Endothelial cell of umbilical vein (primary cell): ENCODE measurements at regions not wholly inside any gene's neighbourhood (a gene's known extent, or its start where the extent isn't known, plus 50 kb on each side); places are given as distances from the start of the nearest gene placed in this dataset.

Source experiments
- BruUV-seq: library from RNA; stranded (reverse); fragments of 400-500 nt; replicated peaks from 2 replicates; lab custom pipeline; 2021; lab: Mats Ljungman, UMichigan
- CTCF ChIA-PET: fragments of 300-600, 350-600 bp; sonication (Branson Sonifier 250); formaldehyde crosslinking; loops from one replicate; lab custom pipeline; 2021; ENCODE audit warnings: antibody characterized with exemption, inconsistent platforms; lab: Charles Lee
- POLR2A ChIA-PET: fragments of 300-600, 350-600 bp; sonication (Branson Sonifier 250); formaldehyde crosslinking; loops from one replicate; lab custom pipeline; 2021; ENCODE audit warnings: antibody characterized with exemption, inconsistent platforms; lab: Charles Lee
- DNase-seq: peaks from one replicate; pipeline ENCODE4 v3.0.0-alpha.2; 2011; ENCODE audit warnings: low read depth, low spot score
- FAIRE-seq: peaks from 2 replicates; lab custom pipeline; 2011; peaks lifted over from hg19 to GRCh38; lab: Jason Lieb, UNC
- H2AFZ ChIP-seq: 2 replicates; pipeline ENCODE4 v1.6.0; 2012; ENCODE audit warnings: low read depth, low read length, control low read depth, inconsistent platforms
- H3K27ac ChIP-seq: 2 replicates; pipeline ENCODE4 v1.5.1; 2011; ENCODE audit warnings: low read depth, mild to moderate bottlenecking, control low read depth, low read length, moderate library complexity; ENCODE audit not compliant: insufficient read depth
- H3K27me3 ChIP-seq, 2 experiments: 2 replicates each; pipeline versions ENCODE4 v1.6.0 to v1.6.1; 2011; ENCODE audit warnings: low read length in 2 of 2, mixed read lengths in 1 of 2; ENCODE audit not compliant: control insufficient read depth in 2 of 2, insufficient read depth in 2 of 2
- H3K36me3 ChIP-seq, 2 experiments: 2 replicates in 1 of 2; 3 replicates in 1 of 2; pipeline ENCODE4 v1.5.1; 2011; ENCODE audit warnings: low read length in 2 of 2, mild to moderate bottlenecking in 1 of 2, moderate library complexity in 1 of 2; ENCODE audit not compliant: control insufficient read depth in 2 of 2, insufficient read depth in 2 of 2; ENCODE audit errors: extremely low read depth in 1 of 2
- H3K4me1 ChIP-seq: 3 replicates; pipeline ENCODE4 v1.5.1; 2011; ENCODE audit warnings: mild to moderate bottlenecking, low read length; ENCODE audit not compliant: control insufficient read depth, insufficient read depth; ENCODE audit errors: extremely low read depth
- H3K4me2 ChIP-seq: 2 replicates; pipeline ENCODE4 v1.6.1; 2011; ENCODE audit warnings: low read length, control low read depth, mixed read lengths; ENCODE audit not compliant: insufficient read depth
- H3K4me3 ChIP-seq, 3 experiments: fragments of 200-600 bp in 1 of 3; sonication (generic), shearing (Covaris generic) in 1 of 3; replicated peaks in 1 of 3; 2 replicates each; pipeline ENCODE4 v1.5.1; 2011 to 2016; ENCODE audit warnings: control low read depth in 3 of 3, low read length in 3 of 3, mild to moderate bottlenecking in 2 of 3, inconsistent platforms in 1 of 3, low read depth in 1 of 3, moderate library complexity in 1 of 3; ENCODE audit not compliant: insufficient read depth in 1 of 3
- H3K79me2 ChIP-seq: 2 replicates; pipeline ENCODE4 v1.6.0; 2012; ENCODE audit warnings: low read length, inconsistent platforms; ENCODE audit not compliant: control insufficient read depth, insufficient read depth
- H3K9ac ChIP-seq: replicated peaks from 2 replicates; pipeline ENCODE3; 2011; ENCODE audit warnings: low read length, control low read depth; ENCODE audit not compliant: insufficient read depth; ENCODE audit errors: extremely low read depth
- H3K9me1 ChIP-seq: replicated peaks from 3 replicates; pipeline ENCODE4 v1.6.0; 2011; ENCODE audit warnings: mild to moderate bottlenecking, low read length; ENCODE audit not compliant: control insufficient read depth, insufficient read depth; ENCODE audit errors: extremely low read depth
- H3K9me3 ChIP-seq: replicated peaks from 2 replicates; pipeline ENCODE4 v1.5.1; 2012; ENCODE audit warnings: low read length, inconsistent platforms; ENCODE audit not compliant: control insufficient read depth, insufficient read depth
- H4K20me1 ChIP-seq: replicated peaks from 2 replicates; pipeline ENCODE3; 2011; ENCODE audit warnings: mild to moderate bottlenecking, low read length; ENCODE audit not compliant: control insufficient read depth, insufficient read depth; ENCODE audit errors: extremely low read depth
- CTCF ChIP-seq, 2 donors: IDR thresholded peaks; 1 replicate in 1 of 2; 2 replicates in 1 of 2; pipeline ENCODE4 v1.5.1; 2011; ENCODE audit warnings: low read length in 2 of 2, mild to moderate bottlenecking in 2 of 2, moderate library complexity in 2 of 2, control low read depth in 1 of 2, inconsistent platforms in 1 of 2, low read depth in 1 of 2; ENCODE audit not compliant: insufficient read depth in 1 of 2; ENCODE audit errors: extremely low read depth in 1 of 2
- EZH2 ChIP-seq: IDR thresholded peaks from 2 replicates; pipeline ENCODE4 v1.6.1; 2012; ENCODE audit warnings: borderline replicate concordance, low read depth, mild to moderate bottlenecking, moderate library complexity, low read length, inconsistent platforms; ENCODE audit not compliant: severe bottlenecking
- FOS ChIP-seq: IDR thresholded peaks from 2 replicates; pipeline ENCODE4 v1.6.1; 2011; ENCODE audit warnings: mild to moderate bottlenecking, low read length, moderate library complexity, borderline replicate concordance; ENCODE audit not compliant: insufficient read depth
- GATA2 ChIP-seq: IDR thresholded peaks from 2 replicates; pipeline ENCODE4 v1.7.0; 2011; ENCODE audit warnings: low read depth, mild to moderate bottlenecking, moderate library complexity, mixed read lengths, low read length; ENCODE audit not compliant: insufficient read length, insufficient read depth
- JUN ChIP-seq: IDR thresholded peaks from 2 replicates; pipeline ENCODE4 v1.6.1; 2011; ENCODE audit warnings: borderline replicate concordance, low read depth; ENCODE audit not compliant: insufficient read length, insufficient read depth
- MAX ChIP-seq: IDR thresholded peaks from 2 replicates; pipeline ENCODE4 v1.6.1; 2011; ENCODE audit not compliant: insufficient read depth, insufficient read length
- POLR2A ChIP-seq: IDR thresholded peaks from 2 replicates; pipeline ENCODE4 v1.6.1; 2012; ENCODE audit warnings: low read depth, mild to moderate bottlenecking, control low read depth, low read length
- POLR2AphosphoS5 ChIP-seq: IDR thresholded peaks from 2 replicates; pipeline ENCODE4 v1.6.1; 2012; ENCODE audit warnings: low read depth, mild to moderate bottlenecking, control low read depth, low read length, moderate library complexity; ENCODE audit not compliant: insufficient read depth
- dilution Hi-C: fragments of 300-500 bp; cut with MboI; formaldehyde crosslinking; loops from one replicate; pipeline ENCODE4 v1.15.0; 2019; ENCODE audit warnings: low sequenced_read_pairs; ENCODE audit not compliant: extremely low pct_ligation_motif_present
- intact Hi-C: fragments of 100-400 bp; cut with micrococcal nuclease; formaldehyde crosslinking; loops from one replicate; pipeline ENCODE4 v1.10.0; 2022

DNA sequence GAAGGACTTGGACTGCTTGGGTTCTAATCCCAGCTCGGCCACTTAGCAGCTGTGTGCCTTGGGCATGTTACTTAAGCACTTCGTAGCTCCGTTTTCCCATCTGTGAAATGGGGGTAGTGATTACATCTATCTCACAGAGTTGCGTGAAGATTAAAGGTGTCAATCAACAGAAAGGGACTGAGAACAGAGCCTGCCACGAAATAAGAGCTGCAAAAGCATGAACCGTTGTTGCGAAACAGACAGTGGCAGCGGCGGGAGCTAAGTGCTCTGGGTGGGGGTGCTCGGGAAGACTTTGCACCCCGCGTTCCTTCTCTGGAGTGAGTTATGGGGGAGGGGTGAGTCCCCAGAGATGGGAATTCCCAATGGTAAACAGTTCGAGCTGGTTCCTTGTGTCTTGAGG, 79.6 kb upstream of the LHX1 start:
- Histone ChIP-seq H3K4me3 (no peak overlapping the region), H3K36me3 (no peaks in the 10 kb centered on the region), H3K4me2 (no peak overlapping the region), H3K9ac (no peak overlapping the region), H4K20me1 (no peaks in the 10 kb centered on the region), H3K9me3 (no peaks in the 10 kb centered on the region), H3K27me3 (no peaks in the 10 kb centered on the region), H3K4me1 (no peaks in the 10 kb centered on the region), H3K9me1 (no peaks in the 10 kb centered on the region), H3K79me2 (no peaks in the 10 kb centered on the region), H3K27ac (no peak overlapping the region), H2AFZ (no peak overlapping the region)
- dilution Hi-C loops (no loop called here), intact Hi-C loops (no loop called here)
- CTCF ChIA-PET: interaction anchor here (0.9 to 1.6 kb wide), 2 partner anchors 8 to 255 kb away, joined by 3 to 6 read pairs; no protein-coding TSS in a partner anchor
- POLR2A ChIA-PET: no interaction called here
- TF ChIP-seq MAX (no peak), EZH2 (no peak), POLR2AphosphoS5 (no peak), POLR2A (no peak), GATA2 (no peak), FOS (no peak), CTCF (IDR thresholded peaks at IDR 0.05; ENCODE audit: extremely low read depth in 1 of 2, insufficient read depth in 1 of 2, low read depth in 1 of 2, low read length in 2 of 2) (no peak), JUN (no peak)
- FAIRE-seq (no peak), DNase-seq (no peak)
- BruUV-seq: no TSS peak
